H1 (cell line): ENCODE measurements at regions not wholly inside any gene's neighbourhood (a gene's known extent, or its start where the extent isn't known, plus 50 kb on each side); places are given as distances from the start of the nearest gene placed in this dataset.

Experiments
- CTCF ChIA-PET: fragments of 300-600 bp; sonication (Branson Sonifier 250); formaldehyde crosslinking; loops from one replicate; lab custom pipeline; 2021; ENCODE audit not compliant: partially characterized antibody; lab: Charles Lee
- POLR2A ChIA-PET: fragments of 300-600 bp; sonication (Branson Sonifier 250); formaldehyde crosslinking; loops from one replicate; lab custom pipeline; 2021; ENCODE audit warnings: inconsistent platforms; ENCODE audit not compliant: partially characterized antibody; lab: Charles Lee
- DNase-seq, 2 experiments: peaks; one replicate each; pipeline versions ENCODE4 v3.0.0 to v3.0.0-alpha.2; 2010 to 2022; ENCODE audit warnings: low spot score in 2 of 2, low read depth in 1 of 2, mixed read lengths in 1 of 2
- FAIRE-seq: peaks from 2 replicates; lab custom pipeline; 2011; peaks lifted over from hg19 to GRCh38; lab: Jason Lieb, UNC
- H2AFZ ChIP-seq: 2 replicates; pipeline ENCODE4 v1.8.1; 2012; ENCODE audit warnings: low read length, inconsistent platforms
- H2AK5ac ChIP-seq: 2 replicates; pipeline ENCODE4 v1.6.1; 2013; ENCODE audit warnings: low read depth, low read length
- H2BK120ac ChIP-seq: replicated peaks from 2 replicates; pipeline ENCODE3; 2013; ENCODE audit warnings: low read depth, low read length, inconsistent platforms
- H2BK12ac ChIP-seq: 2 replicates; pipeline ENCODE4 v1.6.1; 2013; ENCODE audit warnings: low read depth, low read length
- H2BK15ac ChIP-seq: 2 replicates; pipeline ENCODE4 v1.6.1; 2013; ENCODE audit warnings: low read length
- H2BK20ac ChIP-seq: 2 replicates; pipeline ENCODE4 v1.6.1; 2013; ENCODE audit warnings: low read length
- H2BK5ac ChIP-seq: 2 replicates; pipeline ENCODE4 v1.6.1; 2013; ENCODE audit warnings: low read depth, low read length
- H3K14ac ChIP-seq: 2 replicates; pipeline ENCODE4 v1.6.1; 2013; ENCODE audit warnings: inconsistent platforms; ENCODE audit not compliant: insufficient read length
- H3K18ac ChIP-seq: 2 replicates; pipeline ENCODE4 v1.6.1; 2013; ENCODE audit warnings: low read length; ENCODE audit errors: extremely low read depth
- H3K23ac ChIP-seq: 2 replicates; pipeline ENCODE4 v1.6.1; 2013; ENCODE audit warnings: inconsistent platforms; ENCODE audit not compliant: insufficient read length
- H3K23me2 ChIP-seq: 2 replicates; pipeline ENCODE4 v1.6.1; 2013; ENCODE audit warnings: low read depth, low read length
- H3K27ac ChIP-seq: 2 replicates; pipeline ENCODE4 v1.6.1; 2011; ENCODE audit warnings: low read depth, low read length, inconsistent platforms
- H3K27me3 ChIP-seq, 4 experiments: replicated peaks in 1 of 4; 1 replicate in 1 of 4; 2 replicates in 3 of 4; pipeline versions ENCODE4 v1.6.1 to v1.8.1; 2011 to 2013; ENCODE audit warnings: low read length in 3 of 4, mild to moderate bottlenecking in 3 of 4, inconsistent platforms in 2 of 4, mixed read lengths in 2 of 4, moderate library complexity in 1 of 4; ENCODE audit not compliant: control insufficient read depth in 3 of 4, insufficient read depth in 3 of 4; ENCODE audit errors: extremely low read depth in 1 of 4
- H3K36me3 ChIP-seq, 4 experiments: 2 replicates each; pipeline versions ENCODE4 v1.6.1 to v1.8.1; 2011 to 2013; ENCODE audit warnings: mild to moderate bottlenecking in 4 of 4, low read length in 3 of 4, moderate library complexity in 2 of 4, control low read depth in 1 of 4, inconsistent platforms in 1 of 4; ENCODE audit not compliant: insufficient read depth in 4 of 4, control insufficient read depth in 2 of 4
- H3K4ac ChIP-seq: replicated peaks from 2 replicates; pipeline ENCODE3; 2013; ENCODE audit warnings: low read length, low read depth, mixed read lengths, inconsistent platforms; ENCODE audit not compliant: insufficient read length
- H3K4me1 ChIP-seq, 4 experiments: replicated peaks in 1 of 4; 1 replicate in 1 of 4; 2 replicates in 3 of 4; pipeline versions ENCODE4 v1.6.1 to v1.8.1; 2011 to 2013; ENCODE audit warnings: low read length in 3 of 4, inconsistent platforms in 2 of 4, mixed read lengths in 1 of 4; ENCODE audit not compliant: insufficient read depth in 4 of 4, control insufficient read depth in 3 of 4
- H3K4me2 ChIP-seq, 2 experiments: 2 replicates each; pipeline versions ENCODE4 v1.6.1 to v1.8.1; 2011 to 2013; ENCODE audit warnings: low read depth in 2 of 2, low read length in 2 of 2, control low read depth in 1 of 2, inconsistent platforms in 1 of 2, mild to moderate bottlenecking in 1 of 2; ENCODE audit not compliant: insufficient read depth in 1 of 2
- H3K4me3 ChIP-seq, 4 experiments: fragments of 200-600, 300-600 bp in 1 of 4; sonication (generic), shearing (Covaris generic), sonication (Bioruptor Twin) in 1 of 4; 2 replicates each; pipeline versions ENCODE4 v1.5.1 to v1.8.1; 2011 to 2016; ENCODE audit warnings: low read length in 4 of 4, low read depth in 3 of 4, control low read depth in 2 of 4, inconsistent platforms in 2 of 4, mild to moderate bottlenecking in 2 of 4, mixed read lengths in 1 of 4, moderate library complexity in 1 of 4; ENCODE audit not compliant: insufficient read depth in 2 of 4; ENCODE audit errors: extremely low read depth in 1 of 4
- H3K56ac ChIP-seq: replicated peaks from 2 replicates; pipeline ENCODE3; 2013; ENCODE audit warnings: low read depth, mild to moderate bottlenecking, mixed read lengths, low read length, inconsistent platforms; ENCODE audit not compliant: insufficient read length
- H3K79me1 ChIP-seq: 2 replicates; pipeline ENCODE4 v1.6.1; 2013; ENCODE audit warnings: low read depth, low read length, control low read depth
- H3K79me2 ChIP-seq, 2 experiments: 2 replicates each; pipeline versions ENCODE4 v1.6.1 to v1.8.1; 2012 to 2013; ENCODE audit warnings: low read length in 2 of 2, mild to moderate bottlenecking in 2 of 2, inconsistent platforms in 1 of 2; ENCODE audit not compliant: insufficient read depth in 2 of 2, control insufficient read depth in 1 of 2
- H3K9ac ChIP-seq, 4 experiments: replicated peaks in 1 of 4; 1 replicate in 1 of 4; 2 replicates in 3 of 4; pipeline versions ENCODE4 v1.6.1 to v1.8.1; 2011 to 2013; ENCODE audit warnings: low read depth in 3 of 4, low read length in 3 of 4, control low read depth in 2 of 4, mild to moderate bottlenecking in 2 of 4, moderate library complexity in 2 of 4, inconsistent platforms in 1 of 4; ENCODE audit errors: extremely low read depth in 1 of 4
- H3K9me3 ChIP-seq, 2 experiments: 2 replicates each; pipeline versions ENCODE4 v1.6.1 to v1.8.1; 2012 to 2013; ENCODE audit warnings: mild to moderate bottlenecking in 2 of 2, moderate library complexity in 2 of 2, control low read depth in 1 of 2, inconsistent platforms in 1 of 2, low read depth in 1 of 2, low read length in 1 of 2, mixed read lengths in 1 of 2; ENCODE audit not compliant: insufficient read depth in 2 of 2
- H4K20me1 ChIP-seq, 2 experiments: replicated peaks in 1 of 2; 2 replicates each; pipeline versions ENCODE3 to v1.8.1; 2011 to 2013; ENCODE audit warnings: inconsistent platforms in 2 of 2, low read length in 2 of 2, mild to moderate bottlenecking in 1 of 2; ENCODE audit not compliant: insufficient read depth in 2 of 2, control insufficient read depth in 1 of 2
- H4K5ac ChIP-seq: 2 replicates; pipeline ENCODE4 v1.6.1; 2013; ENCODE audit warnings: low read length, low read depth, mixed read lengths, inconsistent platforms; ENCODE audit not compliant: insufficient read length
- H4K8ac ChIP-seq: 2 replicates; pipeline ENCODE4 v1.8.0; 2013; ENCODE audit warnings: mild to moderate bottlenecking, moderate library complexity, low read length, inconsistent platforms; ENCODE audit not compliant: insufficient read depth; ENCODE audit errors: extremely low read depth
- H4K91ac ChIP-seq: replicated peaks from 2 replicates; pipeline ENCODE3; 2013; ENCODE audit warnings: low read length, mixed read lengths, inconsistent platforms; ENCODE audit not compliant: insufficient read length
- ATF3 ChIP-seq: IDR thresholded peaks from 2 replicates; pipeline ENCODE4 v1.6.1; 2011; ENCODE audit warnings: low read depth, mild to moderate bottlenecking, low read length; ENCODE audit not compliant: insufficient read depth
- CHD2 ChIP-seq: IDR thresholded peaks from 2 replicates; pipeline ENCODE4 v1.6.1; 2012; ENCODE audit warnings: low read length, improper control_type of control experiment
- CREB1 ChIP-seq: IDR thresholded peaks from 2 replicates; pipeline ENCODE4 v1.6.1; 2012; ENCODE audit warnings: inconsistent platforms
- HDAC2 ChIP-seq, 2 experiments: fragments of 300-600 bp in 1 of 2; sonication (generic) in 1 of 2; IDR thresholded peaks; 2 replicates each; pipeline ENCODE4 v1.6.1; 2011 to 2012; ENCODE audit warnings: low read depth in 2 of 2, low read length in 2 of 2, mild to moderate bottlenecking in 2 of 2, moderate library complexity in 2 of 2, borderline replicate concordance in 1 of 2, inconsistent platforms in 1 of 2
- HDAC6 ChIP-seq: IDR thresholded peaks from one replicate; pipeline ENCODE4 v1.7.1; 2012; ENCODE audit warnings: low read depth, mild to moderate bottlenecking, inconsistent platforms, low read length, moderate library complexity
- JUN ChIP-seq: IDR thresholded peaks from 2 replicates; pipeline ENCODE4 v1.6.1; 2011; ENCODE audit warnings: low read depth, mild to moderate bottlenecking, improper control_type of control experiment, low read length
- KDM1A ChIP-seq: fragments of 200-600, 300-600 bp; sonication (generic); IDR thresholded peaks from 2 replicates; pipeline ENCODE4 v1.7.1; 2016; ENCODE audit warnings: mild to moderate bottlenecking, low read length, borderline replicate concordance
- SIX5 ChIP-seq: IDR thresholded peaks from 2 replicates; pipeline ENCODE4 v1.6.1; 2011; ENCODE audit warnings: mild to moderate bottlenecking, low read depth, low read length
- SP4 ChIP-seq: IDR thresholded peaks from 2 replicates; pipeline ENCODE4 v1.6.1; 2012; ENCODE audit warnings: low read length, inconsistent platforms
- USF2 ChIP-seq: IDR thresholded peaks from 2 replicates; pipeline ENCODE4 v1.6.1; 2011; ENCODE audit warnings: low read length, improper control_type of control experiment
- ZNF274 ChIP-seq: IDR thresholded peaks from 2 replicates; pipeline ENCODE4 v1.7.0; 2012; ENCODE audit warnings: low read length, borderline replicate concordance; ENCODE audit errors: extremely low read depth
- WGBS, 2 experiments: shearing (Covaris generic) in 1 of 2; methylation state at CpG; one replicate each; pipeline versions ENCODE4 v1.1.6 to v1.1.7; 2013 to 2015; ENCODE audit warnings: low lambda C conversion rate in 2 of 2, mixed read lengths in 2 of 2, inconsistent platforms in 1 of 2, low coverage in 1 of 2, missing lambda C conversion rate in 1 of 2; ENCODE audit not compliant: insufficient replicate concordance in 2 of 2, insufficient coverage in 1 of 2, insufficient read length in 1 of 2; ENCODE audit errors: extremely low coverage in 1 of 2, missing lambda C conversion rate in 1 of 2; 5-methylcytosine and 5-hydroxymethylcytosine counted together
- TF ChIP-seq, protein P1 (sequence below): IDR thresholded peaks from 2 replicates; pipeline ENCODE4 v1.6.1; 2012; ENCODE audit warnings: low read length, inconsistent platforms

- Histone ChIP-seq H3K56ac (no peak overlapping the region), H2AFZ (no peak overlapping the region), H3K27ac (no peak overlapping the region), H3K36me3 (no peaks in the 10 kb centered on the region), H3K9me3 (no peaks in the 10 kb centered on the region), H4K8ac (no peak overlapping the region), H3K4me1 (peaks cover 6 to 24% (median 15%) of the 10 kb centered on the region in 4 experiments), H3K27me3 (no peaks in the 10 kb centered on the region), H2BK120ac (no peak overlapping the region), H3K14ac (no peak overlapping the region), H3K4me3 (no peak overlapping the region), H4K20me1 (no peaks in the 10 kb centered on the region), H2BK20ac (no peak overlapping the region), H3K23me2 (no peaks in the 10 kb centered on the region), H2BK15ac (no peak overlapping the region), H4K91ac (peak overlapping the region; percentile 44), H3K18ac (no peak overlapping the region), H4K5ac (no peak overlapping the region), H3K9ac (no peak overlapping the region), H3K4me2 (no peak overlapping the region), H3K4ac (no peak overlapping the region), H3K79me1 (no peaks in the 10 kb centered on the region), H2AK5ac (no peak overlapping the region), H2BK12ac (peak overlapping the region; percentile 71; the same call in 1 of the 2 replicates), H2BK5ac (no peak overlapping the region), H3K23ac (no peak overlapping the region), H3K79me2 (no peaks in the 10 kb centered on the region)
- 94% methylated on average over 6 of the region's 6 CpGs; no CpG with 5 or more reads in 1 of the 2 experiments for WGBS, 2 experiments
- ChIA-PET CTCF (interaction anchor here (1.0 to 3.1 kb wide), 3 partner anchors 11 to 20 kb away, joined by 3 to 14 read pairs (median 3); no protein-coding TSS in a partner anchor), POLR2A (no interaction called here)
- DNase-seq (no peak), FAIRE-seq (no peak)
- no peak for TF ChIP-seq KDM1A
- TF ChIP-seq CHD2, result no peak
- TF ChIP-seq HDAC2 (IDR thresholded peaks at IDR 0.05; ENCODE audit: borderline replicate concordance in 1 of 2, low read depth in 2 of 2, low read length in 2 of 2), result no peak
- TF ChIP-seq JUN, result no peak
- no peak for TF ChIP-seq CREB1
- TF ChIP-seq ZNF274, result no peak
- no peak for TF ChIP-seq HDAC6
- TF ChIP-seq SIX5, result no peak
- TF ChIP-seq ATF3, result no peak
- TF ChIP-seq USF2, result no peak
- TF ChIP-seq SP4, result no peak
- TF ChIP-seq, protein P1, sequence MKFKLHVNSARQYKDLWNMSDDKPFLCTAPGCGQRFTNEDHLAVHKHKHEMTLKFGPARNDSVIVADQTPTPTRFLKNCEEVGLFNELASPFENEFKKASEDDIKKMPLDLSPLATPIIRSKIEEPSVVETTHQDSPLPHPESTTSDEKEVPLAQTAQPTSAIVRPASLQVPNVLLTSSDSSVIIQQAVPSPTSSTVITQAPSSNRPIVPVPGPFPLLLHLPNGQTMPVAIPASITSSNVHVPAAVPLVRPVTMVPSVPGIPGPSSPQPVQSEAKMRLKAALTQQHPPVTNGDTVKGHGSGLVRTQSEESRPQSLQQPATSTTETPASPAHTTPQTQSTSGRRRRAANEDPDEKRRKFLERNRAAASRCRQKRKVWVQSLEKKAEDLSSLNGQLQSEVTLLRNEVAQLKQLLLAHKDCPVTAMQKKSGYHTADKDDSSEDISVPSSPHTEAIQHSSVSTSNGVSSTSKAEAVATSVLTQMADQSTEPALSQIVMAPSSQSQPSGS, result no peak
Measured at GRCh38 chr2:47241715-47242114, 65.4 kb upstream of the CALM2 start.
